ENCODE measurements at regions not wholly inside any gene's neighbourhood (a gene's known extent, or its start where the extent isn't known, plus 50 kb on each side); places are given as distances from the start of the nearest gene placed in this dataset.

GRCh38 chr5:104241046-104241445 lies 678.5 kb upstream of the NUDT12 start:
- no peak overlapping the region for H3K4me3 ChIP-seq
- no peak for DNase-seq (ENCODE audit: low spot score)
- H3K9me3 ChIP-seq, result no peaks in the 10 kb centered on the region
- H3K27ac ChIP-seq, result no peak overlapping the region
- no peaks in the 10 kb centered on the region for H3K27me3 ChIP-seq (replicated peaks; ENCODE audit: insufficient read depth)
- TF ChIP-seq POLR2A (IDR thresholded peaks at IDR 0.05) (no peak), POLR2AphosphoS5 (IDR thresholded peaks at IDR 0.05) (no peak), CTCF (IDR thresholded peaks at IDR 0.05) (no peak)
- intact Hi-C loops (cut with DNase I), result no loop called here
- no peaks in the 10 kb centered on the region for H3K36me3 ChIP-seq
- WGBS, result 44% methylated on average over 4 of the region's 4 CpGs
- no peaks in the 10 kb centered on the region for H3K4me1 ChIP-seq (replicated peaks)

- H3K36me3 ChIP-seq, result no peaks in the 10 kb centered on the region
- no peaks in the 10 kb centered on the region for H3K9me3 ChIP-seq
- no peaks in the 10 kb centered on the region for H3K27me3 ChIP-seq (replicated peaks; ENCODE audit: insufficient read depth)
- no peak overlapping the region for H3K4me3 ChIP-seq
- WGBS, result 84% methylated on average over 5 of the region's 5 CpGs
- intact Hi-C loops (cut with DNase I), result no loop called here
- no peak for TF ChIP-seq POLR2AphosphoS5 (IDR thresholded peaks at IDR 0.05)
- TF ChIP-seq CTCF (IDR thresholded peaks at IDR 0.05), result no peak
- TF ChIP-seq POLR2A (IDR thresholded peaks at IDR 0.05), result no peak
- no peaks in the 10 kb centered on the region for H3K4me1 ChIP-seq (replicated peaks)
- DNase-seq (ENCODE audit: low spot score), result no peak
- H3K27ac ChIP-seq, result no peak overlapping the region
Measured at GRCh38 chr5:104237586-104237985, 675.0 kb upstream of the NUDT12 start.

GRCh38 chr5:104223885-104224773 lies 661.5 kb upstream of the NUDT12 start:
- intact Hi-C loops (cut with DNase I), result no loop called here
- no peaks in the 10 kb centered on the region for H3K36me3 ChIP-seq
- H3K27ac ChIP-seq, result no peak overlapping the region
- TF ChIP-seq POLR2A (IDR thresholded peaks at IDR 0.05) (no peak), CTCF (IDR thresholded peaks at IDR 0.05) (no peak)
- H3K9me3 ChIP-seq, result no peaks in the 10 kb centered on the region
- H3K4me1 ChIP-seq (replicated peaks), result no peaks in the 10 kb centered on the region
- DNase-seq (ENCODE audit: low spot score), result no peak
- WGBS, result 96% methylated on average over 20 of the region's 20 CpGs
- no peak overlapping the region for H3K4me3 ChIP-seq
- no peaks in the 10 kb centered on the region for H3K27me3 ChIP-seq (replicated peaks; ENCODE audit: insufficient read depth)

- H3K9me3 ChIP-seq, result no peaks in the 10 kb centered on the region
- no peak overlapping the region for H3K27ac ChIP-seq
- no peak overlapping the region for H3K4me3 ChIP-seq
- no peak for DNase-seq (ENCODE audit: low spot score)
- H3K27me3 ChIP-seq (replicated peaks; ENCODE audit: insufficient read depth), result no peaks in the 10 kb centered on the region
- intact Hi-C loops (cut with DNase I), result no loop called here
- TF ChIP-seq POLR2A (IDR thresholded peaks at IDR 0.05) (no peak), CTCF (IDR thresholded peaks at IDR 0.05) (no peak), POLR2AphosphoS5 (IDR thresholded peaks at IDR 0.05) (no peak)
- H3K36me3 ChIP-seq, result no peaks in the 10 kb centered on the region
- WGBS, result 59% methylated on average over 2 of the region's 2 CpGs
- no peaks in the 10 kb centered on the region for H3K4me1 ChIP-seq (replicated peaks)
Measured at GRCh38 chr5:104218200-104218599, 655.6 kb upstream of the NUDT12 start.

GRCh38 chr5:104213216-104213615 lies 650.6 kb upstream of the NUDT12 start:
- 85% methylated on average over 3 of the region's 3 CpGs for WGBS
- Histone ChIP-seq H3K36me3 (no peaks in the 10 kb centered on the region), H3K9me3 (no peaks in the 10 kb centered on the region), H3K4me1 (replicated peaks) (no peaks in the 10 kb centered on the region), H3K4me3 (no peak overlapping the region), H3K27ac (no peak overlapping the region), H3K27me3 (replicated peaks; ENCODE audit: insufficient read depth) (no peaks in the 10 kb centered on the region)
- no peak for DNase-seq (ENCODE audit: low spot score)
- intact Hi-C loops (cut with DNase I), result no loop called here
- TF ChIP-seq CTCF (IDR thresholded peaks at IDR 0.05) (no peak), POLR2A (IDR thresholded peaks at IDR 0.05) (no peak), POLR2AphosphoS5 (IDR thresholded peaks at IDR 0.05) (no peak)
